ENCODE measurements at regions not wholly inside any gene's neighbourhood (a gene's known extent, or its start where the extent isn't known, plus 50 kb on each side); places are given as distances from the start of the nearest gene placed in this dataset.
A peak's percentile ranks its signal among the peaks of the same experiment; 100 is the strongest.
"Not testable (repeated sequence)": the region's sequence is repeated elsewhere in the genome, so short reads cannot be mapped to it uniquely, and the experiment has no call there.

DNA sequence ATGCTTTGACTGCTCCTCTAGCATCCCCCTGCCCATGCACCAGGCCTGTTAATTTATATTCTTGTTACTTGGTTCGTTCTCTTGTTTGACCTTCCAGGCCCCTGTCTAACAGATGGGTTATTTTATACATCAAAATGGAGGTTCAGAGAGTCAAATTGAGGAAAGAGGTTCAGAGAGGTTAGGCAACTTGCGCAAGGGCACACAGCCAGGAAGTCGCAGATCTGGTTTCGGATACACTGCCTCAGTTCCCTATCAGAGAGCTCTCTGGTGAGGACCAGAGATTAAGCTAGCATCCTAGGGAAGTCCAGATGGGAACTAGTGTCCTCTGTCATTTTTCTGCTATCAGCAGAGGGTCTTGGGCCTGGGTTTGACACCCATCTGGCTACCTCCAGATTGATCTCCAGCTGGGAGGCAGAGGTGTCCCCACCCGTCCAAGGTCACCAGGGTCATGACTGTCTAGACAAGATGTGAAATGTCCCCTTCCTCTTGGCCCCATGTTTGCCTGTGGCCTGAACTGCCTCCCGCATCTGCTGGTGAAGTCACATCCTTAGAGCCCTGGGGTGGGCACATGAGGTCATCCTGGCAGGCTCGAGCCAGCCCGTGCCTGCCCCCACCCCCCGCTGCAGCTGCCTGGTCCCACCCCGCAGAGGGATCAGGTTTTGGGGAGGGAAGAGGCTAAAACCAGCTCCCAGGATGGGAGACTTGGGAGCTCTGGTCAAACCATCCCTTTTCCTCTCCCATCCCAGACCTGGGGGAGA is 84.3 kb upstream of the NCOR2 start:
- DNase-seq (ENCODE audit: low spot score), result no peak

GRCh38 chr12:124650912-124651311 is 83.5 kb upstream of the NCOR2 start:
- no peak for DNase-seq (ENCODE audit: low spot score)

- DNase-seq (ENCODE audit: low spot score), result no peak
These were observed 81.4 kb upstream of the NCOR2 start for GRCh38 chr12:124648710-124649384.

DNA sequence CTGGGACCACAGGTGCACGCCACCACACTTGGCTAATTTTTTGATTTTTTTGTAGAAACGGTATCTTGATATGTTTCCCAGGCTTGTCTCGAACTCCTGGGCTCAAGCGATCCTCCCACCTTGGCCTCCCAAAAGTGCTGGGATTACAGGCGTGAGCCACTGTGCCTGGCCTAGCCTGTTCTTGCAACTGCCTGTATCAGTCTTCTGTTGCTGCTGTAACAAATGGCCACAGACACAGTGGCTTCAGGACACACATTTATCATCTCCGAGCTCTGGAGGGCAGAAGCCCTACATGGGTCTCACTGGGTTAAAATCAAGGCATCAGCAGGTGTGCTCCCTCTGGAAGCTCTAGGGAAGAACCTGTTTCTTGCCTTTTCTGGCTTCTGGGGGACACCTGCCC is 79.9 kb upstream of the NCOR2 start:
- no peak for DNase-seq (ENCODE audit: low spot score)

DNA sequence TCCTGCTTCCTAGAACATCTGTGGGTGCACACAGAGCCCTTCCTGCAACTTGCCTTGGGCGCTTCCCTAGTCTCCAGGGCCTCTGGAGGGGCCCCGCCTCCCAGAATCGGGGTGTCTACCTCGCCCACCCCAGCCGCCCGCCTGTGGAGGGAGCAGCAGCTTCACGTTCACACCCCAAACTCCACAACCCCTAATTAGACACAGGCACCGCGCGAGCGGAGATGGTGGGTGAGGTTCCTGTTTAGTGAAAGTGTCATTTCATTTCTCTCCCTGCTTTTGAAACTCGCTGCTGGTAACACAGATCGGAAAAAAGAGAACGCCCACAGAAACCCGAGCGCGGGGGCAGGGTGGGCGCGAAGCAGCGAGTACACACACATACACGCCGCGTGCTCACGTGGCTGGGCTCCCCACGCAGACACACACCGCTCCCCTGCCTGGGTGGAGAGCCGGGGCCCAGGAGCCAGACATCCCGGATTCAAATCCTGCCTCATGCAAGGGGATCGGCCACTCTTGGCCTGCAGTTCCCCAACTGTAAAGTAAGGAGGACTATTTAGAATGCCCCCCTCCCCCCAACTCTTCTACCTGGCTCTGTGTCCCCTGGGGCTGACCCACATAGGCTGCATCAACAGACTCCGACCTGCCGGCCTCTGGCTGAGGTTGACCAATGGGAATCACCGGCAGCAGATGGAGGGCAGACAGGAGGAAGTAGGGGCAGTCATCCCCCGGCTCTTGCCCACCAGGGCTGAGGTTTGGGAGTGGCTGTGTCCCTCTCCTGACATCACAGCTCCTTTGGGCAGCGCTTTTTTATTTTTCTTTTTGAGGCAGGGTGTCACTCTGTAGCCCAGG is 79.2 kb upstream of the NCOR2 start:
- DNase-seq (ENCODE audit: low spot score), result peak; percentile 13

DNA sequence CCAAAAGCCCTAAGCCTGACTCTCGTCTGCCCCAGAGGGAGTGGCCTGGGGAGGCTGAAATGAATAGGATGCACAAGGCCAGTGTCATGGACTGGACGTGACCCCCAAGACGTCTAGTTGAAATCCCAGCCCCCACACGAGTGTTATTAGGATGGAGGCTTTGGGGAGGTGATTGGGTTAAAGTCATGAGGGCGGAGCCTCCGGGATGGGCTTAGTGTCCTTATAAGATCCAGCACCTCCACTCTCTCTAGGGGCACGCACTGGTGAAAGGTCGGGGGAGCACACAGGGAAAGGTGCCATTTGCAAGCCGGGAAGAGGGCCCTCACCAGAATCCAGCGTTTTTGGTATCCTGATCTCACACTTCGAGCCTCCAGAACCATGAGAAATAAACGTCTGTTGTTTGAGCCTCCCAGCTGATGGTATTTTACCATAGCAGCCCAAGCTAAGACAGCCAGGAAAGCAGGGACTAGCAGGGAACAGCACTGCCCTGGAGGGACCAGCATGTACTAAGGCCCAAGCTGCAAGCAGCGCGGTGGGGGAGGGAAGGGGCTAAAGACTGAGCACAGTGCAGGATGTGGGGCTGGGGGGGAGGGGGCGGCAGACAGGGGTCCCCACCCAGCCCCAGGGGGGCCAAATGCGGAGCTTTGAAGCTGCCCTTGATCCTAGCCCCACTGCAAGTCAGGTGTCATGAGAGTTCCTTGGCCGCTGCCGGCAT is 78.3 kb upstream of the NCOR2 start:
- DNase-seq (ENCODE audit: low spot score), result no peak

DNA sequence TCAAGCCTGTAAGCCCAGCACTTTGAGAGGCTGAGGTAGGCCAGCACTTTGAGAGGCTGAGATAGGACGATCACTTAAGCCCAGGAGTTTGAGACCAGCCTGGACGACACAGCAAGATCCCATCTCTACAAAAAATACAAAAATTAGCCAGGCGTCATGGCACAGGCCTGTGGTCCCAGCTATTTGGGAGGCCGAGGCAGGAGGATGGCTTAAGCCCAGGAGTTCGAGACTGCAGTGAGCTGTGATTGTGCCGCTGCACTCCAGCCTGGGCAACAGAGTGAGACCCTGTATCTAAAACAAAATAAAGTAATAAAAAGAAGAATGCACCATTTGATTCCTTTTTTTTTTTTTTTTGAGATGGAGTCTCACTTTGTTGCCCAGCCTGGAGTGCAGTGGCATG is 76.4 kb upstream of the NCOR2 start:
- not testable (repeated sequence) for DNase-seq (ENCODE audit: low spot score)

DNA sequence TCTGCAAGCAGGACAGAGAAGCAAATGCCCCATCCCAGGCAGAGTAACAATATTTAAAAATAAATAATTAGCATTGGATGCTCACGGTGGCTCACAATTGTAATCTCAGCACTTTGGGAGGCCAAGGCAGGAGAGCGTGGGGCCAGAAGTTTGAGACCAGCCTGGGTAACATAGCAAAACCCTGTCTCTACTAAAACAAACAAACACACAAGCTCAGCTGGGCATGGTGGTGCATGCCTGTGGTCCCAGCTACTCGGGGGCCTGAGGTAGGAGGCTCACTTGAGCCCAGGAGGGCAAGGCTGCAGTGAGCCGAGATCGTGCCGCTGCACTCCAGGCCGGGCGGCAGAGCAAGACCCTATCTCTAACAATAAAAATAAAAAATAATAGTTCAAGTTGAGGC is 74.7 kb upstream of the NCOR2 start:
- DNase-seq (ENCODE audit: low spot score), result no peak

DNA sequence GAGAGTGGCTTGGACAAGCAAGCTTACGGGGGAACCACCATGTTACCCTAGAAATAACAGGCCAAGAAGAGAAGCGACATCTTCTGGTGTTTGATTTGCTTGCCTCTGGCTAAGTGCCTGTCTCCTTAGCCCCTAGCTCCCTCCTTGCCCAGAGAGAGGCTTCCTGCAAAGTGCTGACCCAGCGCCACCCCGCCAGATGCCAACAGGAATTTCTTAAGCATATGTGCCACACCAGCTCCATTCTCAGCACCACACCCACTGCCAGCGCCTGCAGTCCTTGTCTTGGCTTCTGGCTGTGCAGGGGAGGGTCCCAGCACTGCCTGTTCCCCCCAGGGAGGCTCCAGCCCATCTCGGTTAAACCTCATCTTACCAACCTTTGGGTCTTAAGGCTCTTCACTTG is 74.2 kb upstream of the NCOR2 start:
- no peak for DNase-seq (ENCODE audit: low spot score)

DNA sequence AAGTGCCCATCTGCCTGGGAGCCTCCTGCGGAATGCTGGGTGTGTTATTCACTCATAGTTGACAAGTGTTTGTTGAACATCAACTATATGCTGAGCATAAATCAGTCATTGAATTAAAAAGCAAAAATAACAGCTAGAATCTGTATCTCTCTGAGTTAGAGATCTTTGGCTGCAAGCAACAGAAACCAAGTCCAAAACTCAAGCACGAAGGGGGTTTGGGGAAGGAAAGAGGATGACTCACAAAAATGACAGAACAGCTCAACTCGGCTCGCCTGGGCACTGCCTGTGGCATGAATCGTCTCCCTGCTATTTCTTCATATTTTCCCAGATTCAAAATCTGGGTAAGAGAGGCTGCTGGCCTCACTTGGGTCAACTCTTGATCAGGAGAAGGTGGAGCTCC is 72.6 kb upstream of the NCOR2 start:
- peak; percentile 29 for DNase-seq (ENCODE audit: low spot score)

GRCh38 chr12:124639122-124639806 is 71.9 kb upstream of the NCOR2 start:
- no peak for DNase-seq (ENCODE audit: low spot score)

DNA sequence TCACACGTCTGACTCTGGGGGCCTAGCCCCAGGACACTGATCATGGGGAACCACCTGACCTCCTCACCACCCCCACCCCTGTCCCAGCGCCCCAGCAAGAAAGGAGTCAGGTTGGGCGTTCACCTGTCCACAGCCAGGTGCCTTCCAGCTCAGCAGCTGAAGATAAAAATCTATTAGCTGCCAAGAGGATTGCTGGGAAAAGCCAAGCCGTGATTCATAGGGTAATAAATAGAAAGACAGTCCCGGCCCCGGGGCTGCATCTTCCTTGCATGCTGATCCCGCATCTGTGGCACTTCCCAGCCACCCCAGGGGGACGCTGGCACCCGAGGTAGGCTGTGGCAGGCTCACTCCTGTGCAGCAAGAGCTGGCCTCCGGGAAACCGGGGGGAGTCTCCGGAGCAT is 70.2 kb upstream of the NCOR2 start:
- DNase-seq (ENCODE audit: low spot score), result no peak

GRCh38 chr12:124637163-124637562 is 69.8 kb upstream of the NCOR2 start:
- DNase-seq (ENCODE audit: low spot score), result no peak

DNA sequence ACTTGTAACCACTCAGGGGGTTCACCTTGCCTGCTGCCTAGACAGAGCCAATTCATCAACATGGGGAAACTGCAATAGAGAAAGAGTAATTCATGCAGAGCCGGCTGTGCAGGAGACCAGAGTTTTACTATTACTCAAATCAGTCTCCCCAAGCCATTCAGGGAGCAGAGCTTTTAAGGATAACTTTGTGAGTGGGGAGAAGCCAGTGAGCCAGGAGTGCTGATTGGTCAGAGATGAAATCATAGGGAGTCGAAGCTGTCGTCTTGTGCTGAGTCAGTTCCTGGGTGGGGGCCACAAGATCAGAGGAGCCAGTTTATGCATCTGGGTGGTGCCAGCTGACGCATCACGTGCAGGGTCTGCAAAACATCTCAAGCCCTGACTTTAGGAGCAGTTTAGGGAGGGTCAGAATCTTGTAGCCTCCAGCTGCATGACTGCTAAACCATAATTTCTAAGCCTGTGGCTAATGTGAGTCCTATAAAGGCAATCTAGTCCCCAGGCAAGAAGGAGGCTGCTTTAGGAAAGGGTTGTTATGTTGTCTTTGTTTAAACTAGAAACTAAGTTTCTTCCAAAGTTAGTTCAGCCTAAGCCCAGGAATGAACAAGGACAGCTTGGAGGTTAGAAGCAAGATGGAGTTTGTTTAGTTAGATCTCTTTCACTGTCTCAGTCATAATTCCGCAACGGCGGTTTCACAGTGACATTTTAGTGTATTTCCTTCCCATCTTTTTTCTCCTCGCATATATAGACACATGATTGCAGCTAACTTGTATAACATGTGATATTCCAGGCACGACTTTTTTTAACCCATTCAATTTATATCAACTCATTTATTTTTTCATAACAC is 68.9 kb upstream of the NCOR2 start:
- DNase-seq (ENCODE audit: low spot score), result peak; percentile 51

GRCh38 chr12:124635316-124635715 is 67.9 kb upstream of the NCOR2 start:
- no peak for DNase-seq (ENCODE audit: low spot score)

- no peak for DNase-seq (ENCODE audit: low spot score)
These were observed 66.3 kb upstream of the NCOR2 start for GRCh38 chr12:124633365-124634362.

DNA sequence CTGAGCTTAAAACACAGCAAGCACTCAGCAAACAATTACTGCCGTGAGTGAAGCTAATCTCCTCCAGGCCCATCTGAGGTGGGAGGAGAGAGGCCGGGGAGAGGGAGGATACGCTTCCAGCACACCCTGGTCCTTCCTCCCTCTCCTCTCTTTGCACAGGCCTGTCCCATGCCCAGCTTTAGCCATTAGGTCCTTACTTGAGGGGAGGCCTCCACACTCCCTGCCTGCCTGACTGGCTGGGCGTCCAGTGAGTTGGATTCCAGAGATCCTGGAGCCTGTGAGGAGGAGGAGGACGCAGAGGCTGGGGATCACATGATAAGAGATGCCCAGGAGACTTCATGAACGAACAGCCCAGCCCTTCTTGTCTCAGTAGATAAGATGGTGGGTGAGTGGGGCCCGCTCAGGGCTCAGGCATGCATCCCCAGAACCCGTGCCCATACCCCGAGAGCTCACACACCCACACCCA is 65.1 kb upstream of the NCOR2 start:
- DNase-seq (ENCODE audit: low spot score), result no peak

GRCh38 chr12:124631681-124632256 is 64.4 kb upstream of the NCOR2 start:
- DNase-seq (ENCODE audit: low spot score), result no peak

DNA sequence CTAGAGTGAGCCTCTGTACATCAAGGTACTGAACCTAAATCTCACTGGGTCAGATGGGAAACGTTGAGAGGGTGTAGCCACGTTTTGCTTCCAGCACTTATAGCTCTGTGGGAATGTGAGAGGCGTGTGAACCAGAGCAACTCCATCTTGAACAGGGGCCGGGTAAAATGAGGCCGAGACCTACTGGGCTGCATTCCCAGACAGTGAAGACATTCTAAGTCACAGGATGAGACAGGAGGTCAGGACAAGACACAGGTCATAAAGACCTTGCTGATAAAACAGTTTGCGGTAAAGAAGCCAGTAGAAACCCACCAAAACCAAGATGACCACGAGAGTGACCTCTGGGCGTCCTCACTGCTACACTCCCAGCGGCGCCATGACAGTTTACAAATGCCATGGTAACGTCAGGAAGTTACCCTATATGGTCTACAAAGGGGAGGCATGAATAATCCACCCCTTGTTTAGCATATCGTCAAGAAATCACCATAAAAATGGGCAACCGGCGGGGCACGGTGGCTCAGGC is 63.4 kb upstream of the NCOR2 start:
- no peak for DNase-seq (ENCODE audit: low spot score)

All from GM03348 (cell line).